ENCODE measurements at regions not wholly inside any gene's neighbourhood (a gene's known extent, or its start where the extent isn't known, plus 50 kb on each side); places are given as distances from the start of the nearest gene placed in this dataset.

GRCh38 chr3:25153561-25153960, 274.5 kb upstream of the RARB start:
- no peak for TF ChIP-seq POLR2A (IDR thresholded peaks at IDR 0.05)
- TF ChIP-seq CTCF (IDR thresholded peaks at IDR 0.05): no peak
- no peak for TF ChIP-seq POLR2AphosphoS5 (IDR thresholded peaks at IDR 0.05; ENCODE audit: insufficient read depth in 1 of 2, low read depth in 1 of 2)
